ENCODE measurements at regions not wholly inside any gene's neighbourhood (a gene's known extent, or its start where the extent isn't known, plus 50 kb on each side); places are given as distances from the start of the nearest gene placed in this dataset.

DNA sequence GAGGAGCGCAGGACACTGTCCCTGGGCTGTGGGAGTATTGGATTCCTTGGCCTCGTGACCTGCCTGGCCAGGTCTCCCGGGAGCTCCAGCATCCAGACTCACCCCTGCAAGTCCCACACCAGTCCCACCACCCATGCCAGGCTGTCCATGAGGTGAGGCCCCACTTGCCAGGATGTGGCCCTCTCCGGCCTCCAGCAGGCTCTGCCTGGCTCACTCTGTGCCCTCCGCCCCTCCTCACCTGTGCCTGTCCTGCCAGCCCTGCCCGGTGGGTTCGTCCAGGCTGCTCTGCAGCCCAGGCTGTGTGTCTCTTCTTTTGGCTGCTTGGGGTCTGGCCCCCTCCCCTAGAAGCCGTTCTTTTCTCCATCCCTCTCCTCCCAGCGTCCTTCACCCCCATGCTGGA is 436.8 kb upstream of the MYT1L start:
- TF ChIP-seq CSDC2 (CRISPR knock-in tag; IDR thresholded peaks at IDR 0.05) (no peak), ARNTL (CRISPR knock-in tag; IDR thresholded peaks at IDR 0.05; ENCODE audit: borderline replicate concordance, low read depth) (no peak), GLIS3 (CRISPR knock-in tag; IDR thresholded peaks at IDR 0.05) (no peak), ZFP3 (CRISPR knock-in tag; IDR thresholded peaks at IDR 0.05) (no peak), ZNF70 (CRISPR knock-in tag; IDR thresholded peaks at IDR 0.05) (no peak), ZC3H10 (CRISPR knock-in tag; IDR thresholded peaks at IDR 0.05) (no peak), PPARA (CRISPR knock-in tag; IDR thresholded peaks at IDR 0.05; ENCODE audit: borderline replicate concordance) (no peak), ZNF8 (CRISPR knock-in tag; IDR thresholded peaks at IDR 0.05) (no peak), ISL1 (CRISPR knock-in tag; IDR thresholded peaks at IDR 0.05) (no peak), BACH2 (CRISPR knock-in tag; IDR thresholded peaks at IDR 0.05; ENCODE audit: borderline replicate concordance) (no peak), TCF4 (CRISPR knock-in tag; IDR thresholded peaks at IDR 0.05; ENCODE audit: borderline replicate concordance) (no peak), ESRRG (CRISPR knock-in tag; IDR thresholded peaks at IDR 0.05) (no peak), SNAI2 (CRISPR knock-in tag; IDR thresholded peaks at IDR 0.05) (no peak), RARB (CRISPR knock-in tag; IDR thresholded peaks at IDR 0.05) (no peak), ZNF565 (CRISPR knock-in tag; conservative IDR thresholded peaks at IDR 0.05; ENCODE audit: low read depth) (no peak)
- TF ChIP-seq, protein P1, sequence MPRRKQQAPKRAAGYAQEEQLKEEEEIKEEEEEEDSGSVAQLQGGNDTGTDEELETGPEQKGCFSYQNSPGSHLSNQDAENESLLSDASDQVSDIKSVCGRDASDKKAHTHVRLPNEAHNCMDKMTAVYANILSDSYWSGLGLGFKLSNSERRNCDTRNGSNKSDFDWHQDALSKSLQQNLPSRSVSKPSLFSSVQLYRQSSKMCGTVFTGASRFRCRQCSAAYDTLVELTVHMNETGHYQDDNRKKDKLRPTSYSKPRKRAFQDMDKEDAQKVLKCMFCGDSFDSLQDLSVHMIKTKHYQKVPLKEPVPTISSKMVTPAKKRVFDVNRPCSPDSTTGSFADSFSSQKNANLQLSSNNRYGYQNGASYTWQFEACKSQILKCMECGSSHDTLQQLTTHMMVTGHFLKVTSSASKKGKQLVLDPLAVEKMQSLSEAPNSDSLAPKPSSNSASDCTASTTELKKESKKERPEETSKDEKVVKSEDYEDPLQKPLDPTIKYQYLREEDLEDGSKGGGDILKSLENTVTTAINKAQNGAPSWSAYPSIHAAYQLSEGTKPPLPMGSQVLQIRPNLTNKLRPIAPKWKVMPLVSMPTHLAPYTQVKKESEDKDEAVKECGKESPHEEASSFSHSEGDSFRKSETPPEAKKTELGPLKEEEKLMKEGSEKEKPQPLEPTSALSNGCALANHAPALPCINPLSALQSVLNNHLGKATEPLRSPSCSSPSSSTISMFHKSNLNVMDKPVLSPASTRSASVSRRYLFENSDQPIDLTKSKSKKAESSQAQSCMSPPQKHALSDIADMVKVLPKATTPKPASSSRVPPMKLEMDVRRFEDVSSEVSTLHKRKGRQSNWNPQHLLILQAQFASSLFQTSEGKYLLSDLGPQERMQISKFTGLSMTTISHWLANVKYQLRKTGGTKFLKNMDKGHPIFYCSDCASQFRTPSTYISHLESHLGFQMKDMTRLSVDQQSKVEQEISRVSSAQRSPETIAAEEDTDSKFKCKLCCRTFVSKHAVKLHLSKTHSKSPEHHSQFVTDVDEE (CRISPR knock-in tag; IDR thresholded peaks at IDR 0.05) = no peak
- TF ChIP-seq, protein P2, sequence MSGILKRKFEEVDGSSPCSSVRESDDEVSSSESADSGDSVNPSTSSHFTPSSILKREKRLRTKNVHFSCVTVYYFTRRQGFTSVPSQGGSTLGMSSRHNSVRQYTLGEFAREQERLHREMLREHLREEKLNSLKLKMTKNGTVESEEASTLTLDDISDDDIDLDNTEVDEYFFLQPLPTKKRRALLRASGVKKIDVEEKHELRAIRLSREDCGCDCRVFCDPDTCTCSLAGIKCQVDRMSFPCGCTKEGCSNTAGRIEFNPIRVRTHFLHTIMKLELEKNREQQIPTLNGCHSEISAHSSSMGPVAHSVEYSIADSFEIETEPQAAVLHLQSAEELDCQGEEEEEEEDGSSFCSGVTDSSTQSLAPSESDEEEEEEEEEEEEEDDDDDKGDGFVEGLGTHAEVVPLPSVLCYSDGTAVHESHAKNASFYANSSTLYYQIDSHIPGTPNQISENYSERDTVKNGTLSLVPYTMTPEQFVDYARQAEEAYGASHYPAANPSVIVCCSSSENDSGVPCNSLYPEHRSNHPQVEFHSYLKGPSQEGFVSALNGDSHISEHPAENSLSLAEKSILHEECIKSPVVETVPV (CRISPR knock-in tag; IDR thresholded peaks at IDR 0.05) = no peak
- TF ChIP-seq, protein P3, sequence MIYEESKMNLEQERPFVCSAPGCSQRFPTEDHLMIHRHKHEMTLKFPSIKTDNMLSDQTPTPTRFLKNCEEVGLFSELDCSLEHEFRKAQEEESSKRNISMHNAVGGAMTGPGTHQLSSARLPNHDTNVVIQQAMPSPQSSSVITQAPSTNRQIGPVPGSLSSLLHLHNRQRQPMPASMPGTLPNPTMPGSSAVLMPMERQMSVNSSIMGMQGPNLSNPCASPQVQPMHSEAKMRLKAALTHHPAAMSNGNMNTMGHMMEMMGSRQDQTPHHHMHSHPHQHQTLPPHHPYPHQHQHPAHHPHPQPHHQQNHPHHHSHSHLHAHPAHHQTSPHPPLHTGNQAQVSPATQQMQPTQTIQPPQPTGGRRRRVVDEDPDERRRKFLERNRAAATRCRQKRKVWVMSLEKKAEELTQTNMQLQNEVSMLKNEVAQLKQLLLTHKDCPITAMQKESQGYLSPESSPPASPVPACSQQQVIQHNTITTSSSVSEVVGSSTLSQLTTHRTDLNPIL (CRISPR knock-in tag; IDR thresholded peaks at IDR 0.05; ENCODE audit: low read depth) = no peak
- TF ChIP-seq, protein P4, sequence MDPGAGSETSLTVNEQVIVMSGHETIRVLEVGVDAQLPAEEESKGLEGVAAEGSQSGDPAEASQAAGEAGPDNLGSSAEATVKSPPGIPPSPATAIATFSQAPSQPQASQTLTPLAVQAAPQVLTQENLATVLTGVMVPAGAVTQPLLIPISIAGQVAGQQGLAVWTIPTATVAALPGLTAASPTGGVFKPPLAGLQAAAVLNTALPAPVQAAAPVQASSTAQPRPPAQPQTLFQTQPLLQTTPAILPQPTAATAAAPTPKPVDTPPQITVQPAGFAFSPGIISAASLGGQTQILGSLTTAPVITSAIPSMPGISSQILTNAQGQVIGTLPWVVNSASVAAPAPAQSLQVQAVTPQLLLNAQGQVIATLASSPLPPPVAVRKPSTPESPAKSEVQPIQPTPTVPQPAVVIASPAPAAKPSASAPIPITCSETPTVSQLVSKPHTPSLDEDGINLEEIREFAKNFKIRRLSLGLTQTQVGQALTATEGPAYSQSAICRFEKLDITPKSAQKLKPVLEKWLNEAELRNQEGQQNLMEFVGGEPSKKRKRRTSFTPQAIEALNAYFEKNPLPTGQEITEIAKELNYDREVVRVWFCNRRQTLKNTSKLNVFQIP (CRISPR knock-in tag; IDR thresholded peaks at IDR 0.05; ENCODE audit: borderline replicate concordance, low read depth) = no peak
- no peak for ATAC-seq

DNA sequence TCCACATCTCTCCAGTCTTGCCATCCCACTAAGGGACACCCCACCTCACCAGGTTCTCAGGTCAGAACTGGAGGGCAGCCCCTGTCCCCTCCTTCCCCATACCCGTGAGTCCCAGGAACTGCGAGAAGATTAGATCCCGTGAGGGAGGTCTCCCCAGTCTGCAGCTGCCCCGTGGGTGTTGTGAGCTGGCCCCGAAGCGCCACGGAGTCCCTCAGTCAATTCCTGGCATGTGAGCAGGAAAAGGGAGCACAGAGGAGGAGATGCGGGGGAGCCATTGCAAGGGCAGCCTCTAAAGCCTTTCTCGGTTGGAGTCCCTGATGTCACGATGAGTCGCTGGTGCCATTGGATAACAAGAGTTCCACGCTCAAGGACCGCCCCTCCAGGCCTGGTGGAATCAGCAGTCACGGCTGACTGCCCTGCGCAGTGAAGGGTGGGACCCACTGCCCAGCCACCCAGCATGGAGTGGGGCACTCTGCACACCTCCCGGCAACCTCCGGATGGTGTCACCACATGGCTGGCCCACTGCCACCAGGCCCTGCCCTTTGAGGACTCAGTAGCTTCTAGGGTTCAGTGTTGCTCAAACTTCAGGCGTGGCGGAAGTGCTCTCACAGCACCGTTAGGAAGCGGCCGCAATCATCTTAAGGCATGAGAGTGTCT is 434.9 kb upstream of the MYT1L start:
- TF ChIP-seq ZNF8 (CRISPR knock-in tag; IDR thresholded peaks at IDR 0.05) = no peak
- TF ChIP-seq GLIS3 (CRISPR knock-in tag; IDR thresholded peaks at IDR 0.05) = no peak
- TF ChIP-seq CSDC2 (CRISPR knock-in tag; IDR thresholded peaks at IDR 0.05) = no peak
- TF ChIP-seq RARB (CRISPR knock-in tag; IDR thresholded peaks at IDR 0.05) = no peak
- no peak for TF ChIP-seq TOX (CRISPR knock-in tag; IDR thresholded peaks at IDR 0.05; ENCODE audit: borderline replicate concordance)
- no peak for ATAC-seq

DNA sequence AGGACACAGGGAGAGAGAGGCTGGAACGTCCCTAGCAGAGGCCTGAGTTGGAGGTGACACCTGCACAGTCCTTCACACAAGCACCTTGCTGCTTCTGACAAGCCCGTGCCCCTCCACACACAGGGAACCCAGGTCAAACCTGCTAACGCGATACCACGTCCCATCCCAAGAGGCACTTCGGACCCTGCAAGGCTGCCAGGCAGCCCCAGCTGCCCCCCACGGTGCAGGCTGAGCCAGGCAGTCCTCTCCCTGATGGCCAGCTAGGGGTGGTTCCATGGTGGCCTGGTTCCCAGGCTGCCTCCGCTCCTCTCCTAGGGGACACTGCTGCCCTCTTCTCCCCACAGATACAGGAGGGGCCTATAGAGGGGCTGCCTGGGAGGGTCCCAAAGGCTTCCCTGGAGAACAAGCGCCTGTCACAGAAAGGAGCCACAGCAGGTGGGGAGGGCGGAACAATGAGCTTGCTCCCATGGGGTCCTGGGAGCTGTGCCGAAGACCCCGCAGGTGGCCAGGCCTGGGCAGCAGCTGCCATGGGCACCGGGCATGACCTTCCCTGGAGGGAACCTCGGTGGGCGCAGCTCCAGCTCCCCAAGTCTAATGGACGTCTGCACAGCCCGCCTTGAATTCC is 434.2 kb upstream of the MYT1L start:
- TF ChIP-seq ZFP30 (CRISPR knock-in tag; IDR thresholded peaks at IDR 0.05) = no peak
- no peak for TF ChIP-seq ISL1 (CRISPR knock-in tag; IDR thresholded peaks at IDR 0.05)
- no peak for TF ChIP-seq RARB (CRISPR knock-in tag; IDR thresholded peaks at IDR 0.05)
- no peak for TF ChIP-seq ZNF8 (CRISPR knock-in tag; IDR thresholded peaks at IDR 0.05)
- TF ChIP-seq, protein P5, sequence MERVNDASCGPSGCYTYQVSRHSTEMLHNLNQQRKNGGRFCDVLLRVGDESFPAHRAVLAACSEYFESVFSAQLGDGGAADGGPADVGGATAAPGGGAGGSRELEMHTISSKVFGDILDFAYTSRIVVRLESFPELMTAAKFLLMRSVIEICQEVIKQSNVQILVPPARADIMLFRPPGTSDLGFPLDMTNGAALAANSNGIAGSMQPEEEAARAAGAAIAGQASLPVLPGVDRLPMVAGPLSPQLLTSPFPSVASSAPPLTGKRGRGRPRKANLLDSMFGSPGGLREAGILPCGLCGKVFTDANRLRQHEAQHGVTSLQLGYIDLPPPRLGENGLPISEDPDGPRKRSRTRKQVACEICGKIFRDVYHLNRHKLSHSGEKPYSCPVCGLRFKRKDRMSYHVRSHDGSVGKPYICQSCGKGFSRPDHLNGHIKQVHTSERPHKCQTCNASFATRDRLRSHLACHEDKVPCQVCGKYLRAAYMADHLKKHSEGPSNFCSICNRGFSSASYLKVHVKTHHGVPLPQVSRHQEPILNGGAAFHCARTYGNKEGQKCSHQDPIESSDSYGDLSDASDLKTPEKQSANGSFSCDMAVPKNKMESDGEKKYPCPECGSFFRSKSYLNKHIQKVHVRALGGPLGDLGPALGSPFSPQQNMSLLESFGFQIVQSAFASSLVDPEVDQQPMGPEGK (CRISPR knock-in tag; IDR thresholded peaks at IDR 0.05; ENCODE audit: borderline replicate concordance) = no peak
- TF ChIP-seq ZNF70 (CRISPR knock-in tag; IDR thresholded peaks at IDR 0.05) = no peak
- TF ChIP-seq SNAI2 (CRISPR knock-in tag; IDR thresholded peaks at IDR 0.05) = no peak
- no peak for TF ChIP-seq OSR1 (CRISPR knock-in tag; IDR thresholded peaks at IDR 0.05)
- no peak for TF ChIP-seq ZFP3 (CRISPR knock-in tag; IDR thresholded peaks at IDR 0.05)
- TF ChIP-seq ARNTL (CRISPR knock-in tag; IDR thresholded peaks at IDR 0.05; ENCODE audit: borderline replicate concordance, low read depth) = no peak
- TF ChIP-seq, protein P3 (CRISPR knock-in tag; IDR thresholded peaks at IDR 0.05; ENCODE audit: low read depth) = no peak
- TF ChIP-seq TCF4 (CRISPR knock-in tag; IDR thresholded peaks at IDR 0.05; ENCODE audit: borderline replicate concordance) = no peak
- TF ChIP-seq ZNF565 (CRISPR knock-in tag; conservative IDR thresholded peaks at IDR 0.05; ENCODE audit: low read depth) = no peak
- TF ChIP-seq GLIS3 (CRISPR knock-in tag; IDR thresholded peaks at IDR 0.05) = no peak

More for the DNA sequence above, 434.2 kb upstream of the MYT1L start:
- ATAC-seq = no peak

Measured in SK-N-SH treated with all-trans-retinoic acid at 6 μM for 48 hours (cell line).